DND-41 (cell line): ENCODE measurements at regions not wholly inside any gene's neighbourhood (a gene's known extent, or its start where the extent isn't known, plus 50 kb on each side); places are given as distances from the start of the nearest gene placed in this dataset.

Experiments
- EZH2 ChIP-seq: IDR thresholded peaks from 3 replicates; pipeline ENCODE4 v1.6.1; 2012; ENCODE audit warnings: borderline replicate concordance, low read depth, mild to moderate bottlenecking, moderate library complexity, low read length, inconsistent platforms; ENCODE audit not compliant: severe bottlenecking
- TF ChIP-seq, protein P1 (sequence below): IDR thresholded peaks from 2 replicates; pipeline ENCODE4 v1.5.1; 2012; ENCODE audit warnings: borderline replicate concordance, low read length, moderate library complexity, mild to moderate bottlenecking; ENCODE audit not compliant: poor library complexity, severe bottlenecking; ENCODE audit errors: extremely low read depth

- TF ChIP-seq, protein P1, sequence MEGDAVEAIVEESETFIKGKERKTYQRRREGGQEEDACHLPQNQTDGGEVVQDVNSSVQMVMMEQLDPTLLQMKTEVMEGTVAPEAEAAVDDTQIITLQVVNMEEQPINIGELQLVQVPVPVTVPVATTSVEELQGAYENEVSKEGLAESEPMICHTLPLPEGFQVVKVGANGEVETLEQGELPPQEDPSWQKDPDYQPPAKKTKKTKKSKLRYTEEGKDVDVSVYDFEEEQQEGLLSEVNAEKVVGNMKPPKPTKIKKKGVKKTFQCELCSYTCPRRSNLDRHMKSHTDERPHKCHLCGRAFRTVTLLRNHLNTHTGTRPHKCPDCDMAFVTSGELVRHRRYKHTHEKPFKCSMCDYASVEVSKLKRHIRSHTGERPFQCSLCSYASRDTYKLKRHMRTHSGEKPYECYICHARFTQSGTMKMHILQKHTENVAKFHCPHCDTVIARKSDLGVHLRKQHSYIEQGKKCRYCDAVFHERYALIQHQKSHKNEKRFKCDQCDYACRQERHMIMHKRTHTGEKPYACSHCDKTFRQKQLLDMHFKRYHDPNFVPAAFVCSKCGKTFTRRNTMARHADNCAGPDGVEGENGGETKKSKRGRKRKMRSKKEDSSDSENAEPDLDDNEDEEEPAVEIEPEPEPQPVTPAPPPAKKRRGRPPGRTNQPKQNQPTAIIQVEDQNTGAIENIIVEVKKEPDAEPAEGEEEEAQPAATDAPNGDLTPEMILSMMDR: no peak
- TF ChIP-seq EZH2: no peak
Measured at GRCh38 chr11:134882671-134883297, 470.7 kb upstream of the B3GAT1 start.
